SK-N-SH treated with all-trans-retinoic acid at 6 μM for 48 hours (cell line): ENCODE measurements at regions not wholly inside any gene's neighbourhood (a gene's known extent, or its start where the extent isn't known, plus 50 kb on each side); places are given as distances from the start of the nearest gene placed in this dataset.

Source experiments
- BACH2 ChIP-seq: fragments of 250-450 bp; sonication (Bioruptor Pico); IDR thresholded peaks from 2 replicates; pipeline ENCODE4 v1.9.0; 2021; ENCODE audit warnings: mild to moderate bottlenecking, borderline replicate concordance
- CSDC2 ChIP-seq: fragments of 250-450 bp; sonication (Bioruptor Pico); IDR thresholded peaks from 2 replicates; pipeline ENCODE4 v1.5.0; 2020; ENCODE audit warnings: mild to moderate bottlenecking, moderate library complexity
- GLIS3 ChIP-seq: fragments of 250-450 bp; sonication (Bioruptor Pico); IDR thresholded peaks from 2 replicates; pipeline ENCODE4 v1.5.0; 2020; ENCODE audit warnings: mild to moderate bottlenecking, moderate library complexity
- OSR1 ChIP-seq: fragments of 250-450 bp; sonication (Bioruptor Pico); IDR thresholded peaks from 2 replicates; pipeline ENCODE4 v1.8.0; 2022; ENCODE audit warnings: moderate library complexity, mild to moderate bottlenecking, inconsistent platforms
- PPARA ChIP-seq: fragments of 250-450 bp; sonication (Bioruptor Pico); IDR thresholded peaks from 2 replicates; pipeline ENCODE4 v1.5.0; 2020; ENCODE audit warnings: mild to moderate bottlenecking, borderline replicate concordance
- SNAI2 ChIP-seq: fragments of 250-450 bp; sonication (Bioruptor Pico); IDR thresholded peaks from 2 replicates; pipeline ENCODE4 v1.5.0; 2020; ENCODE audit warnings: mild to moderate bottlenecking, moderate library complexity
- TCF4 ChIP-seq: fragments of 250-450 bp; sonication (Bioruptor Pico); IDR thresholded peaks from 2 replicates; pipeline ENCODE4 v1.8.0; 2021; ENCODE audit warnings: mild to moderate bottlenecking, moderate library complexity, borderline replicate concordance
- TOX ChIP-seq: fragments of 250-450 bp; sonication (Bioruptor Pico); IDR thresholded peaks from 2 replicates; pipeline ENCODE4 v1.8.0; 2021; ENCODE audit warnings: mild to moderate bottlenecking, moderate library complexity, borderline replicate concordance
- ZC3H10 ChIP-seq: fragments of 250-450 bp; sonication (Bioruptor Pico); IDR thresholded peaks from 2 replicates; pipeline ENCODE4 v1.5.1; 2021; ENCODE audit warnings: mild to moderate bottlenecking, moderate library complexity
- ZFP3 ChIP-seq: fragments of 250-450 bp; sonication (Bioruptor Pico); IDR thresholded peaks from 2 replicates; pipeline ENCODE4 v1.5.0; 2020; ENCODE audit warnings: mild to moderate bottlenecking, moderate library complexity
- ZNF565 ChIP-seq: fragments of 450-650 bp; formaldehyde crosslinking; conservative IDR thresholded peaks from 2 replicates; pipeline ENCODE4 v1.5.0; 2020; ENCODE audit warnings: low read depth, mild to moderate bottlenecking, moderate library complexity
- ZNF8 ChIP-seq: fragments of 450-650 bp; formaldehyde crosslinking; IDR thresholded peaks from 2 replicates; pipeline ENCODE4 v1.5.0; 2020; ENCODE audit warnings: mild to moderate bottlenecking, moderate library complexity
- TF ChIP-seq, protein P1 (sequence below): fragments of 250-450 bp; sonication (Bioruptor Pico); IDR thresholded peaks from 2 replicates; pipeline ENCODE4 v1.5.1; 2020; ENCODE audit warnings: low read depth, mild to moderate bottlenecking, moderate library complexity
- TF ChIP-seq, protein P2 (sequence below): fragments of 250-450 bp; sonication (Bioruptor Pico); IDR thresholded peaks from 2 replicates; pipeline ENCODE4 v1.8.0; 2020; ENCODE audit warnings: mild to moderate bottlenecking, moderate library complexity, borderline replicate concordance

DNA sequence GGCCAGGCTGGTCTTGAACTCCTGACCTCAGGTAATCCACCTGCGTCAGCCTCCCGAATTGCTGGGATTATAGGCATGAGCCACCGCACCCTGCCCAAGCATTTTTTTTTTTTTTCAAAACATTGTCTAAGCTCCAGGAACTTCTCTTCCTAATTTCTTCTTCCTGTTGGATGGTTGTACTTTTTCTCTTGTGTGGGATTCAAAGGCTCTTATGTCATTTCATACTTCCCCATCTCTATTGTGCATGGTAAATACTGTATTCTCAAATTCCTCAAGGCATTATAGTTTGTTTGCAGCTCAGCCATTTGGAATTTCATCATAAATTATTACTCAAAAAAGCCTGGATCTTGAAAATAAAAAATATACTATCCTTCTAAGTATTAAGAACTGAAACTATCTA lies 199.1 kb upstream of the GADL1 start:
- TF ChIP-seq TOX (CRISPR knock-in tag) (no peak), OSR1 (CRISPR knock-in tag) (no peak), ZNF565 (CRISPR knock-in tag) (no peak), CSDC2 (CRISPR knock-in tag) (no peak), BACH2 (CRISPR knock-in tag) (no peak), ZFP3 (no peak), GLIS3 (no peak), PPARA (CRISPR knock-in tag) (no peak), ZC3H10 (CRISPR knock-in tag) (no peak), ZNF8 (CRISPR knock-in tag) (no peak), TCF4 (CRISPR knock-in tag) (no peak), SNAI2 (no peak)
- TF ChIP-seq, protein P1, sequence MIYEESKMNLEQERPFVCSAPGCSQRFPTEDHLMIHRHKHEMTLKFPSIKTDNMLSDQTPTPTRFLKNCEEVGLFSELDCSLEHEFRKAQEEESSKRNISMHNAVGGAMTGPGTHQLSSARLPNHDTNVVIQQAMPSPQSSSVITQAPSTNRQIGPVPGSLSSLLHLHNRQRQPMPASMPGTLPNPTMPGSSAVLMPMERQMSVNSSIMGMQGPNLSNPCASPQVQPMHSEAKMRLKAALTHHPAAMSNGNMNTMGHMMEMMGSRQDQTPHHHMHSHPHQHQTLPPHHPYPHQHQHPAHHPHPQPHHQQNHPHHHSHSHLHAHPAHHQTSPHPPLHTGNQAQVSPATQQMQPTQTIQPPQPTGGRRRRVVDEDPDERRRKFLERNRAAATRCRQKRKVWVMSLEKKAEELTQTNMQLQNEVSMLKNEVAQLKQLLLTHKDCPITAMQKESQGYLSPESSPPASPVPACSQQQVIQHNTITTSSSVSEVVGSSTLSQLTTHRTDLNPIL (CRISPR knock-in tag), result no peak
- TF ChIP-seq, protein P2, sequence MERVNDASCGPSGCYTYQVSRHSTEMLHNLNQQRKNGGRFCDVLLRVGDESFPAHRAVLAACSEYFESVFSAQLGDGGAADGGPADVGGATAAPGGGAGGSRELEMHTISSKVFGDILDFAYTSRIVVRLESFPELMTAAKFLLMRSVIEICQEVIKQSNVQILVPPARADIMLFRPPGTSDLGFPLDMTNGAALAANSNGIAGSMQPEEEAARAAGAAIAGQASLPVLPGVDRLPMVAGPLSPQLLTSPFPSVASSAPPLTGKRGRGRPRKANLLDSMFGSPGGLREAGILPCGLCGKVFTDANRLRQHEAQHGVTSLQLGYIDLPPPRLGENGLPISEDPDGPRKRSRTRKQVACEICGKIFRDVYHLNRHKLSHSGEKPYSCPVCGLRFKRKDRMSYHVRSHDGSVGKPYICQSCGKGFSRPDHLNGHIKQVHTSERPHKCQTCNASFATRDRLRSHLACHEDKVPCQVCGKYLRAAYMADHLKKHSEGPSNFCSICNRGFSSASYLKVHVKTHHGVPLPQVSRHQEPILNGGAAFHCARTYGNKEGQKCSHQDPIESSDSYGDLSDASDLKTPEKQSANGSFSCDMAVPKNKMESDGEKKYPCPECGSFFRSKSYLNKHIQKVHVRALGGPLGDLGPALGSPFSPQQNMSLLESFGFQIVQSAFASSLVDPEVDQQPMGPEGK (CRISPR knock-in tag), result no peak
